ENCODE measurements at regions not wholly inside any gene's neighbourhood (a gene's known extent, or its start where the extent isn't known, plus 50 kb on each side); places are given as distances from the start of the nearest gene placed in this dataset.
"Not testable (repeated sequence)": the region's sequence is repeated elsewhere in the genome, so short reads cannot be mapped to it uniquely, and the experiment has no call there.

- no peak for FAIRE-seq
- no peak for DNase-seq (ENCODE audit: extremely low spot score, insufficient read length, low read depth)
Measured at GRCh38 chr2:176854878-176855277, 357.7 kb upstream of the HNRNPA3 start.

- FAIRE-seq (peak; percentile 21), DNase-seq (ENCODE audit: extremely low spot score, insufficient read length, low read depth) (no peak)
Measured at GRCh38 chr2:176856683-176857082, 355.9 kb upstream of the HNRNPA3 start.

- DNase-seq (ENCODE audit: extremely low spot score, insufficient read length, low read depth) = no peak
Measured at GRCh38 chr2:176865336-176865735, 347.3 kb upstream of the HNRNPA3 start.

DNA sequence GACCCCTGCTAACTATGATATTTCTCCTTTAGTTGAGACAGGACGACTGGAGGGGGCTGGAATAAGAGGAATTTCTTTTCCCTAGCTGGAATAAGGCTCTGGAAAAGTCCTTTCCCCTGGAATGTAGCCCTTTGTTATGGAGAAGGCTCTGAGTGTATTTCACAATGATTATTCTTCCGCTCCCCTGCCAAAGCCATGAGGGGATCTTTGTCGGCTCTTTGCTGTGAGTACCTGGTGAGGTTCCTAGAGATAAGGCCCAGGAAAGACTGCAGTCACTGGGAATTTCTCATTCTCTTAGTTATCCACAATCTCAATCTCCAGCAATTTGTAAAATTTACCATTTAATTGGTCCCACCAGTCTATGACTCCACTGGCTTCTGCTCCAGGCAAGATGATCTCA, 340.2 kb upstream of the HNRNPA3 start:
- no peak for DNase-seq (ENCODE audit: extremely low spot score, insufficient read length, low read depth)
- no peak for FAIRE-seq

More at GRCh38 chr2:176865336-176865735, 347.3 kb upstream of the HNRNPA3 start:
- no peak for FAIRE-seq

- DNase-seq (ENCODE audit: extremely low spot score, insufficient read length, low read depth) (no peak), FAIRE-seq (no peak)
Measured at GRCh38 chr2:176873403-176873802, 339.2 kb upstream of the HNRNPA3 start.

DNA sequence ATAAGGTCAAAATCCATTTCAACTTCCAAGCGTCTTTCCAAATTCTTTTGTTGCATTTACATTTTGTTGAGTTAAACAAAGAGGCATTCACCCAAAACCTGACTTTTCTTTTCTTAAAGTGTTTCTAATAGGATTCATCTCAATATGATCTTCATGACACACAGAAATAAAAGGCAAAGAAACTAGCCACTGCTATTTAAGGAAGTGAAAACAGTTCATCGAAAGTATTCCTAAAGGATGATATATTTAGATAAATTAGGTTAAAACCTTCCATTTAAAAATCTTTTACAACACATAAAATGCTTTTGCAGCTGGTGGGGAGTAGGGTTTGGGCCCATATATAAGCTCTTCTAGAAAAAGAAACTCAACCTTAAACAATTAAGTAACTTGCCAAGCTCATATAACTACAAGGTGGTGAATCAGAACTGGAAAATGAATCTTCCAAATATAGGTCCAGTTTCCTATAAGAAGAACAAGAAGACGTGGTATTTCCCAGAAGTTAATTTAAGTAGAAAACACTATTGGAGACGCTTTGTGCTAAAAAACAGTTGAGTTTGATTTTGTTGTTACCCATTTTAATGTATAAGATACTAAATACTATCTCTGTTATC, 336.0 kb upstream of the HNRNPA3 start:
- DNase-seq (ENCODE audit: extremely low spot score, insufficient read length, low read depth) (no peak), FAIRE-seq (no peak)

DNA sequence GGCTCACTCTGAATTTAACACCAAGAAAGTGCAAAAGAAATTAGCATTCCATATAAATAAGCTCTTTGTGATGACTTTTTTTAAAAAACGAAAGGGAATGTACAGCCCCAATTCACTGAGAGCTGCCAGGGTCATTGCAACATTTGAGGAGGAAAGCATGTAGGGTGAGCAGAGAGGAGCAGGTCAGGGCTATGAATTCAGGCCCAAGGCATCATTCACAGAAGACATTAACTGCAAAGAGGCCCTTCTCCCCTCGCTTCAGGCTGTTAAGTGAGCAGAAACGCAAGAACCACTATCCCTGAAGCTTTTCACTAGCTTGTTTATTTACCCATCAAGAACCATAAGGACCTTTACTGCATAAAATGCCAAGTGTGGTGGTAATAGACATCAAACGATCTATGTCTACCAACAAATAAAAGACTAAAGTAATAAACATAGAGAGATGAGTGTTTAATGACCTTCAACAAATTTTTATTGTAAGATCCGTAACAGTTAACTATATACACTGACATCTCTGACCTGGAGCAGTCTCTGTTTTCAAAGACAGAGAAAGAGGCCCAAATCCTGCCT, 333.1 kb upstream of the HNRNPA3 start:
- FAIRE-seq (no peak), DNase-seq (ENCODE audit: extremely low spot score, insufficient read length, low read depth) (no peak)

DNA sequence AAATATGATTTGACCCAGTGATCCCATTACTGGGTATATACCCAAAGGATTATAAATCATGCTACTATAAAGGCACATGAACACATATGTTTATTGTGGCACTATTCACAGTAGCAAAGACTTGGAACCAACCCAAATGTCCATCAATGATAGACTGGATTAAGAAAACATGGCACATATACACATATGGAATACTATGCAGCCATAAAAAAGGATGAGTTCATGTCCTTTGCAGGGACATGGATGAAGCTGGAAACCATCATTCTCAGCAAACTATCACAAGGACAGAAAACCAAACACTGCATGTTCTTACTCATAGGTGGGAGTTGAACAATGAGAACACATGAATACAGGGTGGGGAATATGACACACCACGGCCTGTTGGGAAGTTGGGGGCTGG, 330.5 kb upstream of the HNRNPA3 start:
- not testable (repeated sequence) for DNase-seq (ENCODE audit: extremely low spot score, insufficient read length, low read depth); FAIRE-seq

- no peak for DNase-seq (ENCODE audit: extremely low spot score, insufficient read length, low read depth)
- FAIRE-seq = no peak
Measured at GRCh38 chr2:176885001-176885643, 327.5 kb upstream of the HNRNPA3 start.

DNA sequence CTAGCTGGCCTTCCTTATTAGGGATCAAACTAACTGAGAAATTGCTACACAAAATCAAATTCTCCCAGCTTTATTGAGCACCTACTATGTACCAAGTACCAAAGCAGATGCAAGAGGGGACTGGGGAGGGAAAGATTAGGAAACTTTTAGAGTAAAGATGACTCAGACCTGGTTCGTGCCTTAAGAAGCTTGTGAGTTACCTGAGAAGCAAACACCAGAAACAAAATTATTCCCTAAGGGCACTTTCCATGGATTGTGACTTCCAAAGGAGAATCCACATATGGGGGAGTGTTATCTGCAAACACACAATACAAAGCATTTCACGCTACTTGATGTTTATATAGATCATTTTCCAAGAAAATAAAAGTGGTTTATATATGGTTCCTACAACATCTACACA, 326.9 kb upstream of the HNRNPA3 start:
- no peak for FAIRE-seq
- DNase-seq (ENCODE audit: extremely low spot score, insufficient read length, low read depth) = no peak

- DNase-seq (ENCODE audit: extremely low spot score, insufficient read length, low read depth) = no peak
- FAIRE-seq = no peak
Measured at GRCh38 chr2:176891105-176891504, 321.5 kb upstream of the HNRNPA3 start.

GRCh38 chr2:176891857-176892256, 320.7 kb upstream of the HNRNPA3 start:
- FAIRE-seq (no peak), DNase-seq (ENCODE audit: extremely low spot score, insufficient read length, low read depth) (no peak)

DNA sequence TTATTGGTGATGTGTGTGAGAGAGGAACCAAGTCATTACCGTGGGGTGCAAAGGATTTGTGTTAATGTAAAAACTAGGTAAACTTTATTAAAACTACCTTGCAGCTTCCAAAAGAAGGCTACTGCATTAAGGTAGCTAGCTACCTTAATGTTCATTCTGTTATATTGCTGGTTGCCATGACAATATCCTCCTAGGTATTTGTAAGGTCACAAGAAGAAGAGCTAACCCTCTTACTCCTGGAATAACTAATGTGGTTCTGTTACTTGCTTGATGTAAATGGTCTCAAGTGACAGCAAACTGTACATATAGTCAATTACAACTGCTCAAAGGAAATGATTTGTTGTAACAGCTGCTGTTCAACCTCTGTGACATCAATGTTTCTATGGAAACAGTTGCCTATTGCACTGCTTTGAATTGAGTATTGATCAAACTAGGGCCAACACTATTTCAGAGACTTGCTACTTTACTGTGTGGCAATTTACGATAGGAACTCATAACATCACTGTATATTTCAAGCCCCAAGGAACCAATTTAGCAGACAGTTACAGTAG, 319.8 kb upstream of the HNRNPA3 start:
- FAIRE-seq = no peak
- no peak for DNase-seq (ENCODE audit: extremely low spot score, insufficient read length, low read depth)

DNA sequence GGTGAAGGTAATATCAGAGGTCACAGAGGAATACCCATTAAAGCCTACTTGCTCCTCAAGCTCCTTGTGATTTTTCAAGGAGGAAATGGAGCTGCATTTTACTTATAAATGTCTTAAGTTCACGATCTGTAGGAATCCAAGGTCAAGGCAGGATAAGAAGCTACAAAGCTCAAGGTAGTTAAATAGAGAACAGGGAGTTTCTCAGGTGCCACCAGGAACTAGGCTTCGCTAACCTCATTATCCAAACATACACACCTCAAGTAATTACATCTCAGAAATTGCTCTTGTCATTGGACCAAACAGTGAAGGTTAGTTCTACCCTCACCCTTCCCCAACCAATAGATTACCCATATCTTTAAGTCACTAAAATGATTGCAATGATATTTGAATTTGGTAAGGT, 317.4 kb upstream of the HNRNPA3 start:
- no peak for DNase-seq (ENCODE audit: extremely low spot score, insufficient read length, low read depth)
- FAIRE-seq = peak; percentile 49

DNA sequence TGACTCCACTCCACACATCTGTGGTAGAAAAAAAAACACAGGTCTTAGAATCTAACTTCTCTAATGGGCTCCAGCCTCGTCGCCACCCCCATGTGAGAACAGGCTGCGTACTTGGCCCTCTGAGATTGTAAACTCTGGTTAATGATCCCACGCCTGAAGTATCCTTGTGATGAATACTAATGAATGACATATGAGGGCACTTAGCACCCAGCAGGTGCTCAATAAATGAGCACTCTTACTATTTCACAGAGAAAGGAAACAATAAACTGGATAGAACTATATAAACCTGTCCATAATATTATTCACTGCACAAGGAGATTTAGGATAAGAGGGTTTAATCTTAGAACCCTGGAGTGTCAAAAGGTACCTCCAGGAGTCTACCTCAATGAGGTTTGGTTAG, 310.1 kb upstream of the HNRNPA3 start:
- no peak for FAIRE-seq
- DNase-seq (ENCODE audit: extremely low spot score, insufficient read length, low read depth) = no peak

GRCh38 chr2:176904053-176904452, 308.5 kb upstream of the HNRNPA3 start:
- DNase-seq (ENCODE audit: extremely low spot score, insufficient read length, low read depth); FAIRE-seq: not testable (repeated sequence)

GRCh38 chr2:176907341-176907740, 305.3 kb upstream of the HNRNPA3 start:
- FAIRE-seq = peak; percentile 49
- DNase-seq (ENCODE audit: extremely low spot score, insufficient read length, low read depth) = no peak

- FAIRE-seq = no peak
- no peak for DNase-seq (ENCODE audit: extremely low spot score, insufficient read length, low read depth)
Measured at GRCh38 chr2:176910828-176911227, 301.8 kb upstream of the HNRNPA3 start.

GRCh38 chr2:176913955-176914354, 298.6 kb upstream of the HNRNPA3 start:
- no peak for FAIRE-seq
- no peak for DNase-seq (ENCODE audit: extremely low spot score, insufficient read length, low read depth)

DNA sequence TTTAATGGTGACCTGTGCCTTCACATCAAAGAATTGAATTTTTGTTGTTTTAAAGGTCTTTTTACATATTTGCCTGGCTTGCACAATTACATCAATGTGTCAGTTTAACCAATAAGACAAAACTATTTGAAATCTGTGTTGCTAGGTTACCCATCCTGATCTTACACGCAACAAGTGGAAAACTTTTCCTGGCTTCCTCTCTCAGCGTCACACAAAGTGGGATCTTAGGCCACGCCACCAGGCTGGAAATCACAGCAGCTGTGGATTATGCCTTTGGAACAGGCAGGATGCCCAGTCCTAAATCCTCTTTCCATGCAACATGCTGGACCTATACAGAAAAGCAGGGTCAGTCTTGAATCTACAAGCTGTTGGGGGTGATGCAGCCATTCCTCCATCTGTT, 298.2 kb upstream of the HNRNPA3 start:
- DNase-seq (ENCODE audit: extremely low spot score, insufficient read length, low read depth) = no peak
- FAIRE-seq = no peak

DNA sequence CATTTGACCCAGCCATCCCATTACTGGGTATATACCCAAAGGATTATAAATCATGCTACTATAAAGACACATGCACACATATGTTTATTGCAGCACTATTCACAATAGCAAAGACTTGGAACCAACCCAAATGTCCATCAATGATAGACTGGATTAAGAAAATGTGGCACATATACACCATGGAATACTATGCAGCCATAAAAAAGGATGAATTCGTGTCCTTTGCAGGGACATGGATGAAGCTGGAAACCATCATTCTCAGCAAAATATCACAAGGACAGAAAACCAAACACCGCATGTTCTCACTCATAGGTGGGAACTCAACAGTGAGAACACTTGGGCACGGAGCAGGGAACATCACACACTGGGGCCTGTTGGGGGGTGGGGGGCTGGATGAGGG, 290.0 kb upstream of the HNRNPA3 start:
- FAIRE-seq; DNase-seq (ENCODE audit: extremely low spot score, insufficient read length, low read depth): not testable (repeated sequence)

All from GM18507 (cell line).